Hepatocyte (in vitro differentiated cells): ENCODE measurements at regions not wholly inside any gene's neighbourhood (a gene's known extent, or its start where the extent isn't known, plus 50 kb on each side); places are given as distances from the start of the nearest gene placed in this dataset.

Experiments
- EZH2 ChIP-seq: fragments of 200-600 bp; sonication (generic); IDR thresholded peaks from 2 replicates; pipeline ENCODE4 v1.6.1; 2016; ENCODE audit warnings: antibody characterized with exemption, mild to moderate bottlenecking, borderline replicate concordance
- TF ChIP-seq, protein P1 (sequence below): fragments of 200-600 bp; sonication (generic); IDR thresholded peaks from 2 replicates; pipeline ENCODE4 v1.5.1; 2016; ENCODE audit warnings: antibody characterized with exemption, mild to moderate bottlenecking; ENCODE audit not compliant: poor library complexity

DNA sequence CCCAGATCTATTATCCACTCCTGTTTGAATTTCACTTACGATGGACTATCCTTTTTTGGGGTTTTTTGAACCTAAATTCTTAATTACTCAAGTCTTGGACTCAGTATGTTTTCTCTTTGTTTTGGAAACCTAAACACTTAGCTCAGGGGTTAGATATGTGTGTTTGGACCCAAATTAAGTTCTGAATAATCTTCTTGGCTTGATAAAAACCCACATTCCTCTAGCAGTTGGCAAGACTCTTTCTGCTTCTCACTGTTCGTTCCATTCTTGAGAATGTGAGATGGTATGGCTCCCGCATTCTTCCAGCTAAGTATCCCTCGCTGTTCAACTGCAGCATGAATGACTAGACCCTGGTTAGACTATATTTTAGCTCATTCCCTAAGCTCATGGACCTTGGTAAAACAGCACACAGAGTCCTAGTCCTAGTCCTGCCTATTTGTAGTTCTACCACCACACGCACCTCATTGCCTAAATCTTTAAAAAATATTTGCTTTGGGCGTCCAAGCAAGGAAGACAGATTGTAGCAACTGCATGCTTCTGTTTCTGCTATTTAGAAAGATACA is 860.0 kb downstream of the RPS29 start:
- TF ChIP-seq, protein P1, sequence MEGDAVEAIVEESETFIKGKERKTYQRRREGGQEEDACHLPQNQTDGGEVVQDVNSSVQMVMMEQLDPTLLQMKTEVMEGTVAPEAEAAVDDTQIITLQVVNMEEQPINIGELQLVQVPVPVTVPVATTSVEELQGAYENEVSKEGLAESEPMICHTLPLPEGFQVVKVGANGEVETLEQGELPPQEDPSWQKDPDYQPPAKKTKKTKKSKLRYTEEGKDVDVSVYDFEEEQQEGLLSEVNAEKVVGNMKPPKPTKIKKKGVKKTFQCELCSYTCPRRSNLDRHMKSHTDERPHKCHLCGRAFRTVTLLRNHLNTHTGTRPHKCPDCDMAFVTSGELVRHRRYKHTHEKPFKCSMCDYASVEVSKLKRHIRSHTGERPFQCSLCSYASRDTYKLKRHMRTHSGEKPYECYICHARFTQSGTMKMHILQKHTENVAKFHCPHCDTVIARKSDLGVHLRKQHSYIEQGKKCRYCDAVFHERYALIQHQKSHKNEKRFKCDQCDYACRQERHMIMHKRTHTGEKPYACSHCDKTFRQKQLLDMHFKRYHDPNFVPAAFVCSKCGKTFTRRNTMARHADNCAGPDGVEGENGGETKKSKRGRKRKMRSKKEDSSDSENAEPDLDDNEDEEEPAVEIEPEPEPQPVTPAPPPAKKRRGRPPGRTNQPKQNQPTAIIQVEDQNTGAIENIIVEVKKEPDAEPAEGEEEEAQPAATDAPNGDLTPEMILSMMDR: no peak
- TF ChIP-seq EZH2: no peak
